ENCODE measurements at regions not wholly inside any gene's neighbourhood (a gene's known extent, or its start where the extent isn't known, plus 50 kb on each side); places are given as distances from the start of the nearest gene placed in this dataset.

GRCh38 chr6:126963077-126963809 lies 155.2 kb upstream of the RSPO3 start:
- Histone ChIP-seq H3K23ac (ENCODE audit: low read depth, low read length) (no peak overlapping the region), H3K4me3 (ENCODE audit: insufficient read depth, low read depth, low read length) (no peak overlapping the region), H3K9me1 (ENCODE audit: insufficient read depth, low read length) (no peaks in the 10 kb centered on the region), H3K56ac (ENCODE audit: extremely low read depth, insufficient read depth, low read length) (no peak overlapping the region), H2AK5ac (ENCODE audit: low read depth, low read length) (no peak overlapping the region), H3K9me3 (ENCODE audit: control insufficient read depth, insufficient read depth, low read length) (no peaks in the 10 kb centered on the region), H3K27ac (ENCODE audit: insufficient read depth, low read length) (no peak overlapping the region), H2BK120ac (ENCODE audit: low read depth, low read length) (no peak overlapping the region), H2BK5ac (ENCODE audit: low read depth, low read length, poor library complexity, severe bottlenecking) (no peak overlapping the region), H2AFZ (replicated peaks; ENCODE audit: low read length, poor library complexity) (no peak overlapping the region), H3K18ac (ENCODE audit: low read depth, low read length) (no peak overlapping the region), H4K5ac (ENCODE audit: low read depth, low read length) (no peak overlapping the region), H3K27me3 (ENCODE audit: control insufficient read depth, insufficient read depth, low read length) (no peaks in the 10 kb centered on the region), H3K9ac (ENCODE audit: low read depth, low read length) (no peak overlapping the region), H3K36me3 (ENCODE audit: control insufficient read depth, insufficient read depth, low read length) (no peaks in the 10 kb centered on the region), H3K4ac (ENCODE audit: low read depth, low read length) (no peak overlapping the region), H3K4me2 (ENCODE audit: low read depth, low read length) (no peak overlapping the region), H2AK9ac (replicated peaks; ENCODE audit: low read depth, low read length, poor library complexity) (no peak overlapping the region), H2BK15ac (ENCODE audit: low read depth, low read length) (no peak overlapping the region), H4K91ac (ENCODE audit: insufficient read depth, low read depth, low read length) (no peak overlapping the region), H4K8ac (ENCODE audit: low read depth in 2 of 2, low read length in 2 of 2) (no peak overlapping the region), H4K20me1 (ENCODE audit: insufficient read depth, low read length) (no peaks in the 10 kb centered on the region), H2BK20ac (ENCODE audit: low read depth, low read length) (no peak overlapping the region), H3K4me1 (ENCODE audit: control insufficient read depth, insufficient read depth, low read length) (no peaks in the 10 kb centered on the region), H3K79me1 (ENCODE audit: low read depth in 1 of 2, low read length in 2 of 2) (no peaks in the 10 kb centered on the region), H3K14ac (replicated peaks; ENCODE audit: low read depth, low read length) (no peak overlapping the region)
- intact Hi-C loops (cut with micrococcal nuclease) (no loop called here), in situ Hi-C loops (cut with MboI; ENCODE audit: low sequenced_read_pairs) (no loop called here), dilution Hi-C loops (cut with HindIII; ENCODE audit: low sequenced_read_pairs, unreplicated experiment) (no loop called here)
- WGBS, 2 experiments (ENCODE audit: extremely low coverage in 2 of 2, insufficient read length in 1 of 2): 29% methylated on average over 1 of the region's 8 CpGs; no CpG with 5 or more reads in 1 of the 2 experiments
- no TSS peak for BruUV-seq (replicated peaks)
- DNase-seq (no peak), ATAC-seq (ENCODE audit: low read depth) (no peak)
- ChIA-PET POLR2A (ENCODE audit: unreplicated experiment) (no interaction called here), CTCF (no interaction called here)
- TF ChIP-seq CEBPB (IDR thresholded peaks at IDR 0.05; ENCODE audit: low read depth, low read length): 0 out of 2 replicates have a peak, but pooled peaks have one; percentile 6
- TF ChIP-seq MAZ (IDR thresholded peaks at IDR 0.05; ENCODE audit: borderline replicate concordance, low read depth, low read length): no peak
